ENCODE measurements at regions not wholly inside any gene's neighbourhood (a gene's known extent, or its start where the extent isn't known, plus 50 kb on each side); places are given as distances from the start of the nearest gene placed in this dataset.

- TF ChIP-seq POLR2A (IDR thresholded peaks at IDR 0.05; ENCODE audit: low read length) (no peak), GATA1 (IDR thresholded peaks at IDR 0.05; ENCODE audit: low read depth, low read length) (no peak)
- no peak for DNase-seq
Measured at GRCh38 chr2:157068237-157068636, 189.3 kb upstream of the GALNT5 start.

DNA sequence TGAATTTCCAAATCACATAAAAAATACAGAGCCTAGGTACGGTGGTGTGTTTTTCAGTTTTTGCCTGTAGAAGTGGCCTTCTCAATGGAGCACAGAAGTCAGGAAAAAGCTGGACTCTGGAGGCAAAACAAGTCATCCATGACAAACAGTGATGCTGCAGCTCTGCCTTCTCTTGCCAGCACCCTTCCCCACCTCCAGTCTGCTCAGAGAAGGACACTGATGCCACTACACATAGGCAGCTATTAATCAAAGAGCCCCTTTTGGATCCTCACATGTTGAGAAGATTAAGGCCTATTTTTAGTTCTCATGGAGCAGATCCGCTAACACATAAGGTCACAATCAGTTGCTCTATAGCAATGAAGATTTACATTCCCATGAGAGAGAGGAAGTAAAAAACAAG, 181.6 kb upstream of the GALNT5 start:
- TF ChIP-seq POLR2A (IDR thresholded peaks at IDR 0.05; ENCODE audit: low read length) = no peak
- TF ChIP-seq GATA1 (IDR thresholded peaks at IDR 0.05; ENCODE audit: low read depth, low read length) = no peak
- DNase-seq = no peak

DNA sequence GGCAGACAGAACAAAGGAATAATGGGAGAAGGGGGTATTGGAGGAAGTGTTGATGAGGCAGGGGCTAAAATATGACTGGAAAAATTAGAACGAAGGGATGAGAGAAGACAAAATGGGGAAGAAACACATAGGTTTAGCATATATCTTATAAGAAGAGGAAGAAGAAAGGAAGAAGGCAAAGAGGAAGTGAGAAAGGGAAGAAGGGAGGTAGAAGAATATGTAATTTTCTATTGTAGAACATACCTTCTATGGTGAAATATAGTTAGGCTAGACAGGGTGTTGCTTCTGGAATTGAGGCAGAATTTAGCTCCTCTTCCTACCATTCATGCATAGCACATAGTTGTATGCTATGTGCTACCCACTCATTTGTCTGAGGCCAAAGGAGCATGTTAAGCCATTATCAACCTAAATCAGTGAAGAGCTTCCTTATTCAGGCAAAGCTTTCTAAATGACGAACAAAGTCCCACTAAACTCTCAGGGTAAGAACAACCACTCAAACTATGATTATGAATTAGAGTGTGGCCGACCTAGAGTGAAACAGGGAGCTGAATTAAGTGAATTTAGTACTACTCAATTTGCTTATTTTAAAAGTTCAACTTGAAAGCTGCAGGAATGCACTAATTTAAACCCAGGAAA, 180.9 kb upstream of the GALNT5 start:
- DNase-seq = no peak
- TF ChIP-seq POLR2A (IDR thresholded peaks at IDR 0.05; ENCODE audit: low read length) (no peak), GATA1 (IDR thresholded peaks at IDR 0.05; ENCODE audit: low read depth, low read length) (no peak)

- DNase-seq = no peak
Measured at GRCh38 chr2:157077753-157078350, 179.7 kb upstream of the GALNT5 start.

DNA sequence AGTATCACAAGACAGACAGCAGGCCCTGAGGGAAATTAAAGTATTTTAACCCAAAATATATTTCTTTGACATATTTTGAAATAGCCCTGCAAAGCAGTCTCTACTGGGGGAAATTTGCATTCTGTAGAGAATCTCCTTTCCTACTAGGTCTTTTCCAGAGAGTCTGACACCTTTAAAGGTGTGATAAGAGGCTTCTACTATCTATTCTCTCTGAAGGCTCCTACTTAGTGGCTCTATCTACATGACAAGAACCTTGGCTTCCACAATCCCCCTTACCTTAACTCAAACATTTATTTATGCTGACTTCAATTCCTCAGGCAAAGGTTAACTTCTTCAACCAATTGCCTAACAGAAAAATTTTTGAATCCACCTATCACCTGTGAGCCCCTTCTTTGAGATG, 174.6 kb upstream of the GALNT5 start:
- TF ChIP-seq GATA1 (IDR thresholded peaks at IDR 0.05; ENCODE audit: low read depth, low read length) = no peak
- no peak for TF ChIP-seq POLR2A (IDR thresholded peaks at IDR 0.05; ENCODE audit: low read length)
- DNase-seq = no peak

More at GRCh38 chr2:157077753-157078350, 179.7 kb upstream of the GALNT5 start:
- TF ChIP-seq GATA1 (IDR thresholded peaks at IDR 0.05; ENCODE audit: low read depth, low read length) (no peak), POLR2A (IDR thresholded peaks at IDR 0.05; ENCODE audit: low read length) (no peak)

GRCh38 chr2:157085522-157085921, 172.0 kb upstream of the GALNT5 start:
- TF ChIP-seq GATA1 (IDR thresholded peaks at IDR 0.05; ENCODE audit: low read depth, low read length) = no peak
- TF ChIP-seq POLR2A (IDR thresholded peaks at IDR 0.05; ENCODE audit: low read length) = no peak
- DNase-seq = no peak

DNA sequence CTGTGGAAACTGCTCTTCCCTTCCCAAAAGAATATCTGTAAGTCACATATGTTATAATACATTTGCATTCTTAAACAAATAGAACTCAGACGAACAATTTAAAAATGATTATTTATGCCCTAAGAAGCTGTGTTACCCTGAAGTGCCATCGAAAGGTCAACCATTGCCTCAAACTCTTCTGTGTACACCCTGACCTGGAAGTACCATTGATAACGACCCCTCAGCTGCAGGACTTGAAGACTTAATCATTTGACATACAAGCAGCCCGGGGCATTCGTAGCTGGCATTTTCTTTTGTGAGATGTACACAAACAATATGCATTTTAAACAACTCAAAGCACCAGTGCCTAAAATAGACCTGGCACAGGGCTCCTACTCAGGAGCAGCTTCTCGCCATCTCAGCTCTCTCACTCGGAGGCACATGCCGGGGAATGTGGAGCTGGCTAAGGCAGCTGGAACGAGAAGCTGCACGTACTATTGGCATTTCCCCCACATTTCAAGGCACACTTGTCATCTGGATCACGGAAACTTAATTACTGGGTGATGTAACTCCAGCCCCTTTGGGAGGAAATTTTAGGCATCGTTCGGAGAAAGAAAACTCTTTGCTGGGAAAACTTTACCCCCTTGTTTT, 170.0 kb upstream of the GALNT5 start:
- DNase-seq = no peak
- no peak for TF ChIP-seq POLR2A (IDR thresholded peaks at IDR 0.05; ENCODE audit: low read length)

DNA sequence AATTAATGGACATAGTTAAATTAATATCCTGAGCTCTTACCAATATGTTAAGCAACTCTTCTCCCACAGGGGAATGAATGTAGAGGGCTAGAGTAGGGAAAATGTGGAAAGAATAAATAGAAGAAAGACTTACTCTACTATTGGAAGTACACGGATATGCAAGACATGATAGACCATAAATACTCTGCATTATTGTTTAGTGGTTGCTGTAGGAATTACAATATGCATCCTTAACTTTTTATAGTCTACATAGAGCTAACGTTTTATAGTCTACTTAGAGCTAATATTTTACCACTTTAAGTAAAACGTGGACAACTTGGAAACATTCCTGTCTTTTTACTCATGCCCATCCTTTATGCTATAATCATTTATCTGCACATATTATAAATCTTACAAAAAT, 163.8 kb upstream of the GALNT5 start:
- no peak for DNase-seq
- TF ChIP-seq GATA1 (IDR thresholded peaks at IDR 0.05; ENCODE audit: low read depth, low read length) (no peak), POLR2A (IDR thresholded peaks at IDR 0.05; ENCODE audit: low read length) (no peak)

- TF ChIP-seq POLR2A (IDR thresholded peaks at IDR 0.05; ENCODE audit: low read length) (no peak), GATA1 (IDR thresholded peaks at IDR 0.05; ENCODE audit: low read depth, low read length) (no peak)
Measured at GRCh38 chr2:157105372-157105771, 152.1 kb upstream of the GALNT5 start.

GRCh38 chr2:157106950-157107349, 150.6 kb upstream of the GALNT5 start:
- TF ChIP-seq POLR2A (IDR thresholded peaks at IDR 0.05; ENCODE audit: low read length) = no peak
- no peak for TF ChIP-seq GATA1 (IDR thresholded peaks at IDR 0.05; ENCODE audit: low read depth, low read length)
- no peak for DNase-seq

More at GRCh38 chr2:157105372-157105771, 152.1 kb upstream of the GALNT5 start:
- no peak for DNase-seq

- no peak for TF ChIP-seq GATA1 (IDR thresholded peaks at IDR 0.05; ENCODE audit: low read depth, low read length)
- TF ChIP-seq POLR2A (IDR thresholded peaks at IDR 0.05; ENCODE audit: low read length) = no peak
- no peak for DNase-seq
Measured at GRCh38 chr2:157107460-157107859, 150.0 kb upstream of the GALNT5 start.

GRCh38 chr2:157107877-157108276, 149.6 kb upstream of the GALNT5 start:
- DNase-seq = no peak
- TF ChIP-seq POLR2A (IDR thresholded peaks at IDR 0.05; ENCODE audit: low read length) = no peak
- TF ChIP-seq GATA1 (IDR thresholded peaks at IDR 0.05; ENCODE audit: low read depth, low read length) = no peak

DNA sequence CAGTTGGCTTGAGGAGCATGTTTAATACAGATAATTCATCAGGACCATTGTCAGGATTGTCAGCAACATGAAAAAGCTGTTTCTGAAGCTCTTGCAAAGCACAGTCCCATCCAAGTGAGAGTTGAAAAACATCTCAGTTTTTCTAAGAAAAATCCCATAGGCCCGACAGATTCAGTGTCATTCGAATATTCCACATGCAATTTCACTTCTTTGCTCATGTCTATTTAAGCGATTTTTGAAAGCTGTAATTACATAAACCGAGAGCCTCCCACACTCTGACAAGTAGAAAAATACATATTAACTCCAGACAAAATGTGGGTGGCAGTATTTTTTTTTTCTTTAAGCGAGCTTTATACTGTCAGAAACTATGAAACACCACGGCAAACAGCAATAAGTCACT, 134.7 kb upstream of the GALNT5 start:
- DNase-seq = no peak
- TF ChIP-seq GATA1 (IDR thresholded peaks at IDR 0.05; ENCODE audit: low read depth, low read length) (no peak), POLR2A (IDR thresholded peaks at IDR 0.05; ENCODE audit: low read length) (no peak)

DNA sequence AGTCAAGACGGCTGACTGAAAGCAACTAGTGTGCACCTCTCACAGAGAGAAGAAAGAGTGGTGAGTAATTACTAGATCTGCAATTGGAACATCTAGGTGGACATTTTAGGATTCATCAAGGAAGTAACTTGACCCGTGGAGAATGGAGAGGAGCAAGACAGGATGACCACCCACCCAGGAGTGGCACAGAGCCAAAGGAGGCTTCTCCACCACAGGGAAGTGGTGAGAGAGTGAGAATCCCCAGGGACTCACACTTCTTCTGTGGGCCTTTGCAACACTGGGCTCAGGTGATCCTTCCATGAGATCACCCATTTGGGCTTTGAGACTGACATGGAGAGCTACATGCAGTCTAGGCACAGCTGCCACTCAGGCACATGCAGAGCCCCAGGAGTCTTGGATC, 132.8 kb upstream of the GALNT5 start:
- no peak for DNase-seq
- no peak for TF ChIP-seq GATA1 (IDR thresholded peaks at IDR 0.05; ENCODE audit: low read depth, low read length)
- TF ChIP-seq POLR2A (IDR thresholded peaks at IDR 0.05; ENCODE audit: low read length) = no peak

DNA sequence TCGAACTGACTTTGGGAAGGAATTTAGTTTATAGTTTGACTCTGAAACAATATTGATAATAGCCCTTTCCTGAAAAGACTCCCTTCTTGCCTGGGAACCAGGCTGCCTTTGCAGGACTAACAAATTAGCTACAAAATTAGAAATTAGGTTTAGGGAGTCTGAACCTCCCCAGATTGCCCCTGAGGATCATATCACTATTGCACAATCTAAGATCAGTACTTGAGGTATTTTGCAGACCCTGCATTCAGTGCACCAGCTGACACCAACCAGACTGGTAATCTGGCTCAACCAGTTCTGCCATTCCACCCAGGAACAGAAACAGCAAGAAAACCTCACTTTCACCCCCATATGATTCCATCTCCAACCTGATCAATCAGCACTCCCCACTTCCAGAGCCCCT, 131.8 kb upstream of the GALNT5 start:
- DNase-seq = no peak
- TF ChIP-seq GATA1 (IDR thresholded peaks at IDR 0.05; ENCODE audit: low read depth, low read length) (no peak), POLR2A (IDR thresholded peaks at IDR 0.05; ENCODE audit: low read length) (no peak)

All from erythroblast (primary cell).